ENCODE measurements at regions not wholly inside any gene's neighbourhood (a gene's known extent, or its start where the extent isn't known, plus 50 kb on each side); places are given as distances from the start of the nearest gene placed in this dataset.

GRCh38 chr20:7596541-7596940, 343.7 kb downstream of the HAO1 start:
- 72 to 73% methylated on average over 3 of the region's 3 CpGs for WGBS, 2 donors

DNA sequence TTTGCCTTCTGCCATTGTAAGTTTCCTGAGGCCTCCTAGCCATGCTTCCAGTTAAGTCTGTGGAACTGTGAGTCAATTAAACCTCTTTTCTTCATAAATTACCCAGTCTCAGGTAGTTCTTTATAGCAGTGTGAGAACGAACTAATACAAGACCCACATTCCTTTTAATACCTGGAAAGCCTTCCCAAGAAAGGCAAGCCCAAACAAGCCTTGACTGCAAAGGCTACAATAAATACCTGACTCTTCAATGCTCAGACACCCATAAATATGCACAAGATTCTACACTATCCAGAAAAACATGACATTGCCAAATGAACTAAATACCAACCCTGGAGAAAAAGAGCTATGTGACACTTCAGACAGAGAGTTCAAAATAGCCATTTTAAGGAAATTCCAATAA, 338.8 kb downstream of the HAO1 start:
- Histone ChIP-seq H3K36me3 (ENCODE audit: low read depth, missing control alignments) (no peaks in the 10 kb centered on the region), H3K27me3 (no peaks in the 10 kb centered on the region), H3K9me3 (no peaks in the 10 kb centered on the region), H3K4me1 (no peaks in the 10 kb centered on the region), H3K27ac (no peak overlapping the region), H3K4me3 (no peak overlapping the region)
- TF ChIP-seq POLR2A (IDR thresholded peaks at IDR 0.05): no peak
- DNase-seq: no peak
- intact Hi-C loops (cut with DNase I; ENCODE audit: low total_unique reads): no loop called here
- 89 to 94% methylated on average over 1 of the region's 1 CpG for WGBS, 2 donors

More at GRCh38 chr20:7596541-7596940, 343.7 kb downstream of the HAO1 start:
- no peak for DNase-seq
- H3K9me3 ChIP-seq: no peaks in the 10 kb centered on the region
- no peaks in the 10 kb centered on the region for H3K27me3 ChIP-seq
- no peaks in the 10 kb centered on the region for H3K36me3 ChIP-seq (ENCODE audit: low read depth, missing control alignments)
- no peaks in the 10 kb centered on the region for H3K4me1 ChIP-seq
- intact Hi-C loops (cut with DNase I; ENCODE audit: low total_unique reads): no loop called here
- H3K4me3 ChIP-seq: no peak overlapping the region
- TF ChIP-seq, protein P1, sequence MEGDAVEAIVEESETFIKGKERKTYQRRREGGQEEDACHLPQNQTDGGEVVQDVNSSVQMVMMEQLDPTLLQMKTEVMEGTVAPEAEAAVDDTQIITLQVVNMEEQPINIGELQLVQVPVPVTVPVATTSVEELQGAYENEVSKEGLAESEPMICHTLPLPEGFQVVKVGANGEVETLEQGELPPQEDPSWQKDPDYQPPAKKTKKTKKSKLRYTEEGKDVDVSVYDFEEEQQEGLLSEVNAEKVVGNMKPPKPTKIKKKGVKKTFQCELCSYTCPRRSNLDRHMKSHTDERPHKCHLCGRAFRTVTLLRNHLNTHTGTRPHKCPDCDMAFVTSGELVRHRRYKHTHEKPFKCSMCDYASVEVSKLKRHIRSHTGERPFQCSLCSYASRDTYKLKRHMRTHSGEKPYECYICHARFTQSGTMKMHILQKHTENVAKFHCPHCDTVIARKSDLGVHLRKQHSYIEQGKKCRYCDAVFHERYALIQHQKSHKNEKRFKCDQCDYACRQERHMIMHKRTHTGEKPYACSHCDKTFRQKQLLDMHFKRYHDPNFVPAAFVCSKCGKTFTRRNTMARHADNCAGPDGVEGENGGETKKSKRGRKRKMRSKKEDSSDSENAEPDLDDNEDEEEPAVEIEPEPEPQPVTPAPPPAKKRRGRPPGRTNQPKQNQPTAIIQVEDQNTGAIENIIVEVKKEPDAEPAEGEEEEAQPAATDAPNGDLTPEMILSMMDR (IDR thresholded peaks at IDR 0.05): no peak
- no peak for TF ChIP-seq POLR2A (IDR thresholded peaks at IDR 0.05)
- no peak overlapping the region for H3K27ac ChIP-seq

- Histone ChIP-seq H3K4me3 (no peak overlapping the region), H3K9me3 (no peaks in the 10 kb centered on the region), H3K27ac (no peak overlapping the region), H3K4me1 (no peaks in the 10 kb centered on the region), H3K36me3 (ENCODE audit: low read depth, missing control alignments) (no peaks in the 10 kb centered on the region), H3K27me3 (no peaks in the 10 kb centered on the region)
- intact Hi-C loops (cut with DNase I; ENCODE audit: low total_unique reads): no loop called here
- 71 to 82% methylated on average over 3 of the region's 3 CpGs for WGBS, 2 donors
- DNase-seq: no peak
- TF ChIP-seq, protein P1 (IDR thresholded peaks at IDR 0.05): no peak
- TF ChIP-seq POLR2A (IDR thresholded peaks at IDR 0.05): no peak
Observed at GRCh38 chr20:7606941-7607340, 333.3 kb downstream of the HAO1 start.

GRCh38 chr20:7608250-7608649, 332.0 kb downstream of the HAO1 start:
- H3K4me1 ChIP-seq: no peaks in the 10 kb centered on the region
- no peaks in the 10 kb centered on the region for H3K9me3 ChIP-seq
- no peak for TF ChIP-seq POLR2A (IDR thresholded peaks at IDR 0.05)
- TF ChIP-seq, protein P1 (IDR thresholded peaks at IDR 0.05): no peak
- H3K36me3 ChIP-seq (ENCODE audit: low read depth, missing control alignments): no peaks in the 10 kb centered on the region
- 8 to 16% methylated on average over 2 of the region's 2 CpGs for WGBS, 2 donors
- DNase-seq: no peak
- no peak overlapping the region for H3K4me3 ChIP-seq
- no peak overlapping the region for H3K27ac ChIP-seq
- intact Hi-C loops (cut with DNase I; ENCODE audit: low total_unique reads): no loop called here
- H3K27me3 ChIP-seq: no peaks in the 10 kb centered on the region

DNA sequence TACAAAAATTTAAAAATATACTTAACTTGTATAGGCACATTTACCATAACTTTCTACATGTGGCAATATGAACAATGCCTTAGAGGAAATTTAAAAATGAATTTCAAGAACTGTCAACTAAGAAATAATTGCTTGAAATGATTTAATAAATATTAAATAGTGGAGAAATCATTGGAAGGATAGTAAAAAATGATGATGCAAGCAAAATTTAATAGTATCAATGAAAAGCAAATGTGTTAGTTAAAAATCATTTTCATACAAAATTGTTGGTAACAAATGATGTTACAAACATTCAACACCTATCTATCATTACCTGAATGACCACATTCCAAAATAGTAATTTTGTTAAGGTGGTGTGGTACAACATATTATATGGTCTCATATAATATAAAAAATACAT, 331.0 kb downstream of the HAO1 start:
- H3K36me3 ChIP-seq (ENCODE audit: low read depth, missing control alignments): no peaks in the 10 kb centered on the region
- H3K9me3 ChIP-seq: no peaks in the 10 kb centered on the region
- no peak for DNase-seq
- TF ChIP-seq, protein P1 (IDR thresholded peaks at IDR 0.05): no peak
- TF ChIP-seq POLR2A (IDR thresholded peaks at IDR 0.05): no peak
- H3K27me3 ChIP-seq: no peaks in the 10 kb centered on the region
- H3K4me1 ChIP-seq: no peaks in the 10 kb centered on the region
- intact Hi-C loops (cut with DNase I; ENCODE audit: low total_unique reads): no loop called here
- H3K4me3 ChIP-seq: no peak overlapping the region
- H3K27ac ChIP-seq: no peak overlapping the region
